AG08395 (cell line): ENCODE measurements at regions not wholly inside any gene's neighbourhood (a gene's known extent, or its start where the extent isn't known, plus 50 kb on each side); places are given as distances from the start of the nearest gene placed in this dataset.

Experiments used
- DNase-seq: peaks from one replicate; pipeline ENCODE4 v3.0.0; 2012; ENCODE audit warnings: mixed read lengths, low spot score

DNA sequence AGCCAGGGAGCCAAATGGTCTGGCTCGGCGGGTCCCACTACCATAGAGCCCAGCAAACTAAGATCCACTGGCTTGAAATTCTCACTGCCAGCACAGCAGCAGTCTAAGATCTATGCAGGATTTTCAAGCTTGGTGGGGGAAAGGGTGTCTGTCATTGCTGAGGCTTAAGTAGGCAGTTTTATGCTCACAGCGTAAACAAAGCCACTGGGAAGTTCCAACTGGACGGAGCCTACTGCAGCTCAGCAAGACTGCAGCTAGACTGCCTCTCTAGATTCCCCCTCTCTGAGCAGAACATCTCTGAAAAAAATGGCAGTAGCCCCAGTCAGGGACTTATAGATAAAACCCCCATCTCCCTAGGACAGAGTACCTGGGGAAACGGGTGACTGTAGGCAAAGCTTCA, 277.6 kb upstream of the PHF14 start:
- DNase-seq: no peak

DNA sequence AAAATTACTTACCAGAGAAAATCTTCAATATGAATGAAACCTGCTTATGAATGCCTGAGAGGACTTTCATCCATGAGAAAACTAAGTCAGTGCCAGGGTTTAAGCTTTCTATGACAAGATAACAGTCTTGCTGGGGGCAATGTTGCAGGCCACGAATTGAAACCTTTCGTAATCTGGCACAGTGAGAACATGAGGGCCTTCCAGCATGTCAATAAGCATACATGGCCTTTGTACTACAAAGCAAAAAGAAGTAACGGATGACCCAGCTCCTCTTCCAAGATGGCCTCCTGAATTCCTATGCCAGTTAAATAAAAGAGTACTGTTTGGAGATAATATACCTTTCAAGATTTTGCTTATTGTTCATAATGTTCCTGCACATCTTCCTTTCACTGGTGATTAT, 270.6 kb upstream of the PHF14 start:
- DNase-seq: no peak

DNA sequence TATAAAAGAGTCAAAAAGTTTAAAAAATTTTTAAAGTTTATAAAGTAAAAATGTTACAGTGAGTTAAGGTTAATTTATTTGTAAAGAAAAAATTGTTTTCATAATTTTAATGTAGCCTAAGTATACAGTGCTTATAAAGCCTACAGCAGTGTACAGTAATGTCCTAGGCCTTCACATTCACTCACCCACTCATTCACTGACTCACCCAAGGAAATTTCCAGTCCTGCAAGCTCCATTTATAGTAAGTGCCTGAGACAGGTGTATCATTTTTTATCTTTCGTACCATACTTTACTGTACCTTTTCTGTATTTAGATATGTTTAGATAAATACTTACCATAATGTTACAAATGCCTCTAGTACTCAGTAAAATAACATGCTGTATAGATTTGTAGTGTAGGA, 269.7 kb upstream of the PHF14 start:
- no peak for DNase-seq

DNA sequence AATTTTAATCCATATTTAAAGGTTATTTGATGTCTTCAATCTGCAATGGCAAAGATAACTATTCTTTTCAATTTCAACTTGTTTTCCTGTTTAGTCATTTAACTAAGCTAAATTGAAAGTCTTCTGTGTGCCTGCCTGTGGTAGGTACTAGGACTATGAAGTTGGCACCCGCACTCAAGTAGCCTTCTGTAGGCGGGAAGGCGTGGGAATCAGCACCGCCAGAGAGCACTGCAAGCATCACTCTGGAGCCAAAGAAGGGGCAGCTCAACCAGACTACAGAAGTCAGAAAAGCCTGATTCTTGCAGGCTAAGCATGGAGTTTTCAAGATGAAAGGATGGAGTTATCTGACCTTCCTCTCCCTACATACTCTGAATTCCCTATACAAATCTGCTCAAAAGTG, 269.0 kb upstream of the PHF14 start:
- no peak for DNase-seq

DNA sequence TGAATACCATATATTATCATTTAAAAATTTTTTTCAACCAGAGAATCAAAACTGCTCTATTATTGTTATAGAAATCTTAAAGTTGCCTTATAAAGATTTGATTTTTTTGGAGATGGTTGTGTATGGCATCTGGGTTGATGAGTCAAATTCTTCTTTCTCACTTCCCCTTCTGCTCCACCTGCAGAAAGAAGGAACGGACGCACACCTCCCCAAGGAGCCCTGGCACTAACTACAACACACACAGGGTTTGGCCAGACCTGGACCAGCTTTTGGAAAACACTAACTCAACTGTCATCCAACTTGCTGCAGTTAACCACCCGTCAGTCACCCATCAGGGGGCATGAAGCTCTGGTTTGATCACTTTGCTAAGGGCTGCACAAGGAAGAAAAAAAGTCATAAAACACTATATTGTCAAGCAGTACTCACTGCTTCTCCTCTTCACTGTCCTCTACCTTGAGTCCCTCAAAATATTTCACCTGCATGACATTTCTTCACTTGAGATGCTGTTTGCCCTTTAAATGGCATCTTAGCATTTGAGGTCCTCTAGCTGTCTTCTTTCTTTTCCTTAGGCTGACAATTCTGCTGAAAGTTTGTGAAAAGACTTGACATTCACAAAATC, 266.7 kb upstream of the PHF14 start:
- DNase-seq: no peak

DNA sequence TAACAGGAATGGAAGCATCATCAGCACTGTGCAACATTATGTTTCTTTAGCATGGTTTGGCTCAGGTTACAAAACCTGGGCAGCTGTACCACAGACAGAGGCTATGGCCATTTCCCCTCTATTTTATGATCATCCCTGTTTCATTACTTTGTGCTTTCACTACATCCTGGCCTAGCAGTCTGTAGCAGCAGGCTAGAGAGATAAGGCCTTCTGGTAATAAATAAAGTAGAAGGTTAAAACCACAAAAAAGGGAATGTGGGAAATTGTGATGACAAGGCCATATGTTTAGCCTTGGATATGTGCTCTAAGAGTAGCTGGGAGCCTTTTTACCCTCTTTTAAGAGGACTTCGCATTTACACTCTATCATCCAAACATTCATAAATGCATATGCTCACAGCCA, 266.2 kb upstream of the PHF14 start:
- no peak for DNase-seq

DNA sequence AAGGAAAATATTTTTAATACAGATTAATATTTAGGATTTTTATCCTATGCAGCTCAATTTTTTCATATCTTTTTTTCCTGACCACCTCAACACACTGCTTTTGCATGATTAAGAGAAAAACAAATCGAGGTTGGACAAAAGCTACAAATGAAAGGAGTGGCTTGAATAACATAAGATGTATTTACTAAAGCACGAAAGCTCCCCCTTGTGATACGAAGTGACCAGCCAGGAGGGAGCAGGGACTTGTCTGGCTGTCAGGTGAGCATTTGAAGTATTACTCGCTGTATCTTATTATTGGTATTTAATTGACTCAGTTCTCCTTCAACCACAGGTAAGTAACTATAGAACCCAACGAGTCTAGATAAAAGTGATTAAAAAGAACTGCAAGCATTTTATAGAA, 265.2 kb upstream of the PHF14 start:
- no peak for DNase-seq

DNA sequence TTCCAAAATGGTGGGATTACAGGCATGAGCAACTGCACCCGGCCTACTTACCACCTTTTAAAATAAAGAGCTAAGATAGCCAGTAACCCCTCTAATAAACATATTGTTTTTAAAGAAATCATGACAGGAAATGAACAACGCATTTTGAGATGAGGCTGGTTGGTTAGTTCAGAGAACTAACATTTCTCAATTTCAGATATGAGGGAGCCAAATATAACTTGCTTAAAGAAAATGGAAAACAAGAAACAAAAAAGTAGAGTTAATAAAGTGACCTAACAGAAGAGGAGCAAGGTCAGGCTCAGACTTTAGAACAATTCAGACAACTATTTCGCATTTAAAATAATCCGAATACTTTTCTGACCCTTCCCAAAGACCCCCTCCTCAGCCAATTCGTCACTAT, 254.9 kb upstream of the PHF14 start:
- no peak for DNase-seq

DNA sequence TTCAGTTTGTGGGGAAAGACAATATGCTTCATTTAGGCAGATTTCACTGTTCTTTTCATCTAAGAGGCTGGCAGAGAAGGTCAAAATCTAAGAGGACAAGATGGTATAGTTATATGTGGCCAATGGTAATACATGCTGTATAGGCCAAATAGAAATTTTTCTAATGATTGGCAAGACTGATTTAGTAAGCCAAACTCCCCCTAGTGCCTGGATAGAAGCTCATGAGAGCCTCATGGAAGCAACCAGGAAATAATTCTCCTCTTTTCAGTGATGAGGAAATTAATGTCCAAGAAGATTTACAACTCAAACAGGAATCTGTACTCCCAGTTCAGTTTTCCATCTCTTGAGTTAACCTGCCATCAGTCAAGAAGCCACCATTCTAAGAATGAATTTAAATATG, 253.6 kb upstream of the PHF14 start:
- DNase-seq: no peak

DNA sequence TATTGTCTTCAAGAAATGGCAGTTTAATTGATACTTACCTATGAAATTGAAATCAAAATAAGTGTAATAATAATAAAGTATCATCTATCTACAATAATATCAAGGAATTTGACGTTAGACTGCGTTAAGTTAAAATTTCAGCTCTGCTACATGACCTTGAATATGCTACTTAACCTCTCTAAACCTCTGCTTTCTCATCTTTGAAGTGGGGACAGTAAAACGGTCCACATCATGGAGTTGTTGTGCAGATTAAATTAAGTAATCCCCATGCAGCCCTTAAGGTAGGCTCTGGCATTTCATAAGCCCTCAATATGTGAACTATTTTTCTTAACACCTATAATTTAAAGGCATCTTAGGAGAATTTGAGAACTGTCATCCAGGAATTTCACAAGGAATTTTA, 252.4 kb upstream of the PHF14 start:
- DNase-seq: no peak

DNA sequence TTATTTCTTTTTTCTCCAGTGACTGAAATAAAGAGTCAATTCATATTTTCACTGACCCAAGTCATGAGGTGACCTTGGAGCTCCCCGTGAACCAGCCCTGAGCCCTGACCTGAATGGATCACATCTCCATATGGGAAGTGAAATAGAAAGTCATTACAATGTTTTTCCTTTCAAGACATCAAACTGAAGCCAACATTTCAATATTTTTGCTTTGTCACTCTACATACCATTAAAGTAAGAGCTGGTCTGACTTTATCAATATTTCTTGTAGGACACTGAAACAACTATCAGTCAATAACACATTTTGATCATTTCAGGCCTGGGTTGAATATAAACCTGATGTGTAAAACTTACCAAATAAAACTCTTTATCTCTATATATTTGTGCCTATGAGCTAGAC, 249.8 kb upstream of the PHF14 start:
- no peak for DNase-seq

DNA sequence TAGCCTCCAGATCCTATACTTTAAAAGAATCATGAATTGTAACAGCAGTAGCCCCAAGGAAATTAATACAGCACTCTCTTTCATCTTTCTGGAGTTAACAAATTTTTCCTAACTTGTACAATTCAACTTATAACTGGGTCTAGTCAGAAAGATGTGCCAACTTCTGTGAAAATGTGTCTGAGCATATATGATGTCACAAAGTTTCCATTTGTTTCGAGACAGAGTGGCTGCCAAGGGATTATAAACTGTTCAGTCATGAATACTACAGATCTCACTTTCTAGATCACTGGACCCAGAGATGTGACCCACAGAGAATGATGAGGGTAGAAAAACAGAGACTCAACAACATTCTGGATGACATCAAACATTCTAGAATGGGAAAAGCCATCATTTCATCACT, 249.2 kb upstream of the PHF14 start:
- DNase-seq: no peak

DNA sequence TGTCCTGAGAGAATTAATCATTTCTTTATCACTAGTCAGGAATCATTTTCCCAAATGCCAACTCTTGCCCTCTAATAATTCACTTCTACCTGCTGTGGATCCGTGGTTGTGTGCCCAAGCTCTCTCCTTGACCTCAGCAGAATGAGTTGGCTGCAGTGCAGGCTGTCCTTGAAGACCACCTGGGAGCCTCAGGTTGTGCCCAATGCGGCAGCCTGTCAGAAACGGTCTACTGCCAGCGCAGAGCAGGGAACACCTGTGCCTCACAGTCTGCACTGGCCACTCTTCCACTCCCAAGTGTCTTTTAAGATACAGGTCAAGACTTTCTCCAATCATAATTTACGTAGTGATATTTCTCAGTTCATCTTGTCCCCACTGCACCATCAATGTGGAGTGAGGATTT, 246.0 kb upstream of the PHF14 start:
- DNase-seq: no peak

DNA sequence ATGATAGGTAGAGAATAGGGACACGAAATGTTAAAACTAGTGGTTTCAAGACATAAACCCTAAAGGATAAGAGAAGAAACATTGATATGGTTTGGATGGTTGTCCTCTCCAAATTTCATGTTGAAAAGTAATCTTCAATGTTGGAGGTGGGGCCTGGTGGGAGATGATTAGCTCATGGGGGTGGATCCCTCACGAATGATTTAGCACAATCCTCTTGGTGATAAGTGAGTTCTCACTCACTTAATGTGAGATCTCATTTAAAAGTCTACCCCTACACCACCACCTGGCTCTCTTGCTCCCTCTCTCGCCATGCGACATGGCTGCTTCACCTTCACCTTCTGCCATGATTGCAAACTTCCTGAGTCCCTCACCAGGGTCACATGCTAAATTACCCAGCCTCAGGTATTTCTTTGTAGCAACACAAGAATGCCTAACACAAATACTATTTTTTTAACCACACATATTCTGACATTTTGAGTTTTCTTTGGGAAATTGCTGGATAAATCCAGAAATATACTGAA, 242.4 kb upstream of the PHF14 start:
- no peak for DNase-seq

DNA sequence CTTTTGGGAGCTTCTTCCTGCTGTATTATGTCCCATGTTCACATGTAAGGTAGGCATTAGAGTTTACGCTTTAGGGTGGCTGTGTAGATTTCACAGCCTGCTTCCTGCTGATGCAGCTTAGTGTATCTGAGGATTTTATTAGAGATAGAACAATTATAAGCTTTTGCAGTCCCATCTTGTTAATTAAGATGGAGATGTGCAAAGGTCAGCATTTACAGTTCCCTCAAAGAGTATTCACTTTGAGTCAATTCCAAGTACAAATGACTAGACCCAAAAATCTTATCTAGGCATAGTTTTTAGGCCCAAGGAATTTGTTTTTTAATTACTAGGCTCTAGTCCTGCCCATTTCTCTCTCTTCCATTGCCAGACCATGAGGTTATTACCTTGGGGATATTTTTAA, 239.9 kb upstream of the PHF14 start:
- no peak for DNase-seq

DNA sequence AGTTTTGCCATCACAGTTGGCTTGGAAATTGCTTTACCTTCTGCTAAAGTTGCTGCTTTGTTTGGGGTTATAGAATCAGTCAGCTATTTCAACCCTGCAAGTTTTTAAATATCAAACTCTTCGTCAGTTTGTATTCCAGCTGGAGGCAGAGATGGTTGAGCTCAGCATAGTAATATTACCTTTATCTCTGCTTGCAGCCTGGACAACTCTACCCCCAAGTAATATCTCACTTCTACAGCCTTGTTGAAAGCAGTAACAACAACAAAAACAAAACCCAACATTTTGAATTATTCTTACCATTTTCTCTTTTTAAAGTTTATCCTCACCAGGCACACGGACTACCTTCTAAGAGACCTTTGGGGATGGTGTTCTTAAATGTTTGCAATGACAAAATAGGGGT, 239.1 kb upstream of the PHF14 start:
- no peak for DNase-seq

DNA sequence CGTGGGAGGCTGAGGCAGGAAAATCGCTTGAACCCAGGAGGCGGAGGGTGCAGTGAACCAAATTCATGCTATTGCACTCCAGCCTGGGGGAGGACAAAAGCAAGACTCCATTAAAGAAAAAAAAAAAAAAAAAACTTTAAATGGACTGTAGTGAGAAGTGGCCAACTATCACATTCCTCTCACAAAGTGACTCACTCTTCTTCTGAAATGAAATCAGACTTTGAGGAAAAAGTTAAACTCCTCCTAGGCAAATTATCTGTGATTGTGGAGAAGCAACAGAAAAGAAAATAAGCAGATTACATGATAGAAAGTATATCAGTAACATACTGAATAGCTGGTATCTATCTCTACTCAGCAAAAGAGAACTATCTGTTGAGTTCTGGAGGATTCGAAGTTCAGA, 234.3 kb upstream of the PHF14 start:
- DNase-seq: no peak

DNA sequence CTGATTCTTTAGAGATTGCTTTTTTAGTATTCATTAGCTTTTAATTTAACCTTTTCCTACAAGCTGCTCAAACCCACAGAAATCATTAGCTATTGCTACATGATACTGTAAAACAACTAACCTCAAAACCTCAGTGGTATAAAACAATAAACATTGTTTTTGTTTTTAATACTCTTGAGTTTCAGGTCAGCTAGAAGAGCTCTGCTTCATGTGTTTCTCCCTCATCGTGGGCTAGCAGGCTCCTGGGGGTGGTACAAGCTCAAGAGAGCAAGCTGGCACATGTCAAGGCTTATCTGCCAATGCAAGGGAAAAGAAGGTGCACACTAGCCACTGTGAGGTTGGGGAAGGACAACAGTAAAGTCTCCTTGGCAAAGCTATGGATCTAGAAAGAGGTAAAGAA, 232.9 kb upstream of the PHF14 start:
- no peak for DNase-seq

DNA sequence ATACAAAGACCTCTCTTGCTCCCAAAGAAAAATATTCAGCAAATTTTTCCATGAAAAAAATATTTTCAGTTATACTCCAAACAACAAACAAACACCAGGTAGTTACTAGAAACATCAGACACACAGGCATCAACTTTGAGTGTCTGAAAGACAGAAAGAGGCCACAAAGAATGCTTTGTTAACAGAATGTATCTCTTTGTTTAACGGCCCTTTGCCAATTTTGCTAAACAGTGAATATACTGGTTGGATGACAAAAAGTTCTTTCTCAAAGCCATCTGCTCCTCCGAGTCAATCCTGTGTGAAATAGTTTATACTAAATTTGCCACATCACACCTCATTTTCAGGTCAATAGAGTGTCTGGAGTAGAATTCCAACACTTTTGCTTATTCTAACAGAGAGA, 216.7 kb upstream of the PHF14 start:
- DNase-seq: no peak

DNA sequence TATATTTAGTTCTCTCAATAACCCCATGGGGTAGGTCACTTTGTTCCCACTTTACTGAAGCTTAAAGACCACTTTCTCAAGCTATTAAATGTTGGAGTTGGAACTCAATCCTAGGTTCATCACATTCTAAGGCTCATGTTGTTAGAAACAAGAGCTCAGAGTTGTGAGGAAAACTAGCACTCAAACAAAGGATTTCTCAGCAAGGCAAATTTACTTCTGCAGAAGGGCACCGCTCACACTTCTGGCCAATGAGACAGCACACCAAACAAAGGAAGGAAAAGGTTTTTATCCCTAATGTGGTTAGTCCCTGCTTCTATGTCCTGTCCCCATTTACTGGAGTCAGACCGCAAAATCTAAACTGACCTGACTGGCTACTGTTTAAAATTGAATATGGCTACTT, 214.6 kb upstream of the PHF14 start:
- no peak for DNase-seq

DNA sequence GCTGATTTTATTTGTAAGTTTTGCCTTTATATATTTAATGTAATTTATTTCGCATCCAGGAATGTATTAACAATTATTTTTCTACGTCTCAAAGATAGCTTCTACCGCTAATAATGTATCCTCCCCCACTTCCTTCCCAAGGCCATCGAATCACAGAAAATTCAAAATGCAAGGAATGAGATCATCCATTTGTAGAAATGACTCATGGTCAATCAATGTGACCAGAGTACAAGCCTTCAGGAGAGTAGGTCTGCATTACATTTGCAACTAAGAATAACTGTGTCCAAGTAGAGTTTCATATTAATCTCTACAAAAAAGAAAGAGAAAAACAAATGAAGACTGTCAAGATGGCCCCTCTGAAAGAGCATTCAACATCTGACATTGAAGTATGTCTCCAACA, 205.9 kb upstream of the PHF14 start:
- no peak for DNase-seq

DNA sequence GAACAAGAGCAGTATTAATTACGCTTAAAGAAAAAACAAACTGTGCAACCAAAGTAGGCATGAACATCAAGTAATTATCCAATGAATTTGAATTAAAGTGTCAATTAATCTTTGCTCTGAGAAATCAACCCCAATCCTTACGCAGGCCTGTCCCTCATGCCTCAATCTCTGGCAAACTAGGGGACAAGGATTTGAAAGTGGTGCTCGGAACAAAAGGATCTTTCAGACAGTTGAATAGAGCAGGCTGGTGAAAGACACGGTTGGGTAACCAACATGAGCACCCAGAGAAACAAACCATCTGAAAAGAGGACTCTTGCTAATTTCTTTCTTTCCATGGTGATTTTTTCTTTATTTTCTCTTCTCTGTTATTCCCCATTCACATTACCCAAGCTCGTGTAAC, 203.5 kb upstream of the PHF14 start:
- DNase-seq: no peak

DNA sequence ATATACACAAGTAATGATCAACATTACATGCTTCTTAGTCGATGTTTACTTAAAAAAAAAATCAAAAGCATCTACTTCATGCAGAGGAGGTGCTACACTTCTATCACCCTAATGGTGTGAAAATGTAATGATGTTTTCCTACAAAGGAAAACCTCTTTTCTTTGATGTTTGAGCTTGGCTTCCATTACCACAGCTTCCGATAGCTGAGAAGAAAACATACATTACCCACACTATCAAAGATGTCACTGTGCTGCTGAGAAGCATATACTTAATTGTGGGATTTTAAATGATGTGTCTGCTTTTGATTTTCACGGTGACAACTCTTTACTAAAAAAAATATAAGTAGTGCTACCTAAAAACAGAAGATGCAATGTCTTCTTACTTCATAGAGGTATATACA, 200.2 kb upstream of the PHF14 start:
- DNase-seq: no peak

DNA sequence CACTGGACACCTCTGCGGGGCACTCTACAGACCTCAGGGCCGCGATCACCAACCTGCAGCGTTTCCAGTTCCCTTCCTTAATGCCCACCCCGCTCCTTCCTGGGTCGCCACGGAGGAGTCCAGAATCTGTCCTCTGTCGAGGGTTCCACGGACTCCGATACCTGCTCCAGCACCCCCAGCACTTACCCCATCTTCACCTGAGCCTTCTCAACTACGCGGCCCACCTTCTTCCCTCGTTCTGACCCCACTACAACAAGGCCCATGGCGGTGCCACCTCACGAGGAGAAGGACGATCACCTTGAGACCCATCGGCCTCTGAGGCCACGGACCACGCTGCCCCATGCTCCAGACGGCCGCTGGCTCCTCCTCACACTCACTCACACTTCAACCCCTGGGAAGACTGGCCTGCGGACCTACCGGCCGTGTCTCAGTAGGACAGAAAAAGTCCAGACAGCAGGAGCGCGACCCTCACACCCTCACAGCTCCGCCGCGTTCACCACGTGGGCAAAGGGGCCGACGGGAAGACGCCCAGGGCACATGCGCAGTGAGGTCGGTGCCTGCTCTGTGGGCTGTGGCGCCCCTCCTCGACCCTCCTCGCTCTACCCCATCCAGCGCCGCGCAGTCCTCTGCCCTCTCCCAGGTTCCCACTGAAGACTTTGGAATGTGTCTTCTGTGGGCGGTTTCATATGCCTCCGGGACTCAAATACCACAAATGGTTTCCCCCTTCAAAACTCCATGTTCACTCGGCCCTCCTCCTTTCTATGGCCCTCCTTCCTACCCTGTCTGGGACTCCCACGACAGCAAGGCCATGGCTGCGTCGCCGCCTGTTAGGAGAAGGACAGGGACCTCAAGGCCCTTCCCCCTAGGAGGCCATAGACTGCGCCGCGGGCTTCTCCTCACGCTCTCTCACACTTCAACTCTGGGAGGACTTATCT, 193.9 kb upstream of the PHF14 start:
- no peak for DNase-seq
